ENCODE measurements at regions not wholly inside any gene's neighbourhood (a gene's known extent, or its start where the extent isn't known, plus 50 kb on each side); places are given as distances from the start of the nearest gene placed in this dataset.

DNA sequence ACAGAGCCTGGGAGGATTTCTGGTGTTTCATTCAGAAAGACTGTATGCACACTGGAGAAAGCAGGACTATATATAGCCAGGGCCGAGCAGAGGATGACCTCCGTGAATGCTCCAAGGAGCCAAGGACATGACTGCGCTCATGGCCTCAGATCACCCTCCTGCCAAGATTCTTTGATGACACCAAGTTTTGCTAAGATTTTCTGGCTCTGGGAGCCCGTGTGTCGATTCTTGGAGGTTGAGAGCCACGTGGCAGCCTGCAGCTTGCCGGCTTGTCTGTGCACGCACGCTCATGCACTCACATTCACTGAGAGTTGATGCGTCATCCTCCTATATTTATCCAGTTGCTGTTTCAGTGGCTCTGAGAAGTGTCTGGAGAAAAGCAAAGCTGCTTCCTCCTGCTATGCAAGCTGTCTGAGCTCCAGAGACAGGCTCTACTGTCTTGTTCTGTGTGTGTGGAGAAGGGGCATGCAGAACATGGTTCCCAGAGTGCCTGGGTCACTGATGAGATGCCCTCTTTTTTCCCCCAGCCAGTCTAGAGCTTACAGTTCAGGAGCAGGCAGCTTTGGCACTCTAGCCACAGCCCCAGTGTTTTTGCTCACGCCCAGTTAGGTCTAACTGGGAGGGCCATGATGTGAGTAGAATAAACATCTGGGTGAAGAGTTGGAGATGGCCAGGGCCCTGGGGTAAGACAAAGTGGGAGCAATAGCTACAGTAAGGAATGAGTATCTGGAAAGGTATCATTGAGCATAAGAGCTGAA lies 64.9 kb upstream of the SCOC start:
- ATAC-seq (ENCODE audit: insufficient read depth, low FRiP score) (no peak), DNase-seq (peak in 2 of 3 donors; percentile 30 to 66)
- H3K36me3 ChIP-seq (ENCODE audit: control insufficient read depth in 4 of 4, insufficient read depth in 4 of 4, low read length in 4 of 4) = no peaks in the 10 kb centered on the region
- H3K27me3 ChIP-seq (ENCODE audit: control insufficient read depth in 3 of 3, insufficient read depth in 3 of 3, low read length in 2 of 3) = no peaks in the 10 kb centered on the region
- WGBS, 2 donors = 78 to 83% methylated on average over 11 of the region's 11 CpGs
- no peak overlapping the region for H3K9ac ChIP-seq (ENCODE audit: insufficient read depth in 1 of 2, low read length in 2 of 2)
- no peak overlapping the region for H3K4me3 ChIP-seq
- H3K9me3 ChIP-seq (ENCODE audit: control insufficient read depth in 4 of 4, insufficient read depth in 3 of 4, low read length in 3 of 4) = no peaks in the 10 kb centered on the region
- H3K27ac ChIP-seq (ENCODE audit: low read depth in 1 of 2, low read length in 1 of 2) = peak overlapping the region; percentile 32 to 82
- TF ChIP-seq, protein P1, sequence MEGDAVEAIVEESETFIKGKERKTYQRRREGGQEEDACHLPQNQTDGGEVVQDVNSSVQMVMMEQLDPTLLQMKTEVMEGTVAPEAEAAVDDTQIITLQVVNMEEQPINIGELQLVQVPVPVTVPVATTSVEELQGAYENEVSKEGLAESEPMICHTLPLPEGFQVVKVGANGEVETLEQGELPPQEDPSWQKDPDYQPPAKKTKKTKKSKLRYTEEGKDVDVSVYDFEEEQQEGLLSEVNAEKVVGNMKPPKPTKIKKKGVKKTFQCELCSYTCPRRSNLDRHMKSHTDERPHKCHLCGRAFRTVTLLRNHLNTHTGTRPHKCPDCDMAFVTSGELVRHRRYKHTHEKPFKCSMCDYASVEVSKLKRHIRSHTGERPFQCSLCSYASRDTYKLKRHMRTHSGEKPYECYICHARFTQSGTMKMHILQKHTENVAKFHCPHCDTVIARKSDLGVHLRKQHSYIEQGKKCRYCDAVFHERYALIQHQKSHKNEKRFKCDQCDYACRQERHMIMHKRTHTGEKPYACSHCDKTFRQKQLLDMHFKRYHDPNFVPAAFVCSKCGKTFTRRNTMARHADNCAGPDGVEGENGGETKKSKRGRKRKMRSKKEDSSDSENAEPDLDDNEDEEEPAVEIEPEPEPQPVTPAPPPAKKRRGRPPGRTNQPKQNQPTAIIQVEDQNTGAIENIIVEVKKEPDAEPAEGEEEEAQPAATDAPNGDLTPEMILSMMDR (IDR thresholded peaks at IDR 0.05; ENCODE audit: control extremely low read depth, extremely low read depth) = no peak
- peaks cover 0 to 6% (median 0%) of the 10 kb centered on the region in 5 donors for H3K4me1 ChIP-seq (ENCODE audit: control insufficient read depth in 5 of 5, insufficient read depth in 5 of 5, low read length in 5 of 5)

DNA sequence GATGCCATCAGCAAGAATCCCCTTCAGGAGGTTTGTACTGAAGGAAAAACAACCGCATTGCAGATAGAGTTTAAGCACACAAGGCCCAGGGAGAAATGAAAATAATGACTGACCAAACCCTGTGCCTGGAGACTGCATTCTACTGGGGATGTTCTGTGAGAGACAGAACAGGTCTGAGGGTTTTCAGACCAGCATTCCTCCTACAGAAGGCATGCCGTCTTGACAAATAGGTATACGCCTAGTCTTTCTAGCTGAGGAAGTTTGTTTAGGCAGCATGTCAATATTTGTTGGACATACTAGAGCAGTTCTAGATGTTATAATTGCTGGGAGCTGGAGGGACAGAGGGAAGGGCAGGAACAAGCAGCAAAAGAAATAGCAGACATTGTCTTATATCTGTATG lies 68.4 kb upstream of the SCOC start:
- H3K4me1 ChIP-seq (ENCODE audit: control insufficient read depth in 5 of 5, insufficient read depth in 5 of 5, low read length in 5 of 5) = peaks cover 0 to 6% (median 0%) of the 10 kb centered on the region in 5 donors
- H3K9ac ChIP-seq (ENCODE audit: insufficient read depth in 1 of 2, low read length in 2 of 2) = no peak overlapping the region
- TF ChIP-seq, protein P1 (IDR thresholded peaks at IDR 0.05; ENCODE audit: control extremely low read depth, extremely low read depth) = no peak
- no peaks in the 10 kb centered on the region for H3K9me3 ChIP-seq (ENCODE audit: control insufficient read depth in 4 of 4, insufficient read depth in 3 of 4, low read length in 3 of 4)
- no peaks in the 10 kb centered on the region for H3K36me3 ChIP-seq (ENCODE audit: control insufficient read depth in 4 of 4, insufficient read depth in 4 of 4, low read length in 4 of 4)
- 72 to 85% methylated on average over 3 of the region's 3 CpGs for WGBS, 2 donors
- DNase-seq (peak in 1 of 3 donors; percentile 11), ATAC-seq (ENCODE audit: insufficient read depth, low FRiP score) (no peak)
- H3K4me3 ChIP-seq = no peak overlapping the region
- no peak overlapping the region for H3K27ac ChIP-seq (ENCODE audit: low read depth in 1 of 2, low read length in 1 of 2)
- H3K27me3 ChIP-seq (ENCODE audit: control insufficient read depth in 3 of 3, insufficient read depth in 3 of 3, low read length in 2 of 3) = no peaks in the 10 kb centered on the region

DNA sequence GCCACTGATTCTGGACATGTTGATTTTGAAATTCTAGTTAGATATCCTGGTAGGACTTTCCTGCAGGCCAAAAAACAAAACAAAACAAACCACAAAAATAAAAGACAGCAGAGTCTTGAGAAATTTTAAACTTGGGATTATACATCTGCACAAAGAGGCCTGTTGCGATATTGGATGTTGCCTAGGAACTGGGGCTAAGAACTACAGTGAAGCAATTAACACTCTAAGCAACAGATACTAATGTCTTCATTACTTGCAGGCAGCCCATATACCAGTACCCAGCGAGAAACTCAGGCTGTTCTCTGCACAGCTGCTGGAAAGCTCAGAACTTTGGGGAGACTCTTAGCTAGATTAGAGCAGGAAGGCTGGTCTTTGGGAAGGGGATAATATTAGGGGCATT lies 69.1 kb upstream of the SCOC start:
- ATAC-seq (ENCODE audit: insufficient read depth, low FRiP score) = no peak
- 94 to 98% methylated on average over 2 of the region's 2 CpGs for WGBS, 2 donors
- H3K27me3 ChIP-seq (ENCODE audit: control insufficient read depth in 3 of 3, insufficient read depth in 3 of 3, low read length in 2 of 3) = no peaks in the 10 kb centered on the region

More for the DNA sequence above, 69.1 kb upstream of the SCOC start:
- Histone ChIP-seq H3K27ac (ENCODE audit: low read depth in 1 of 2, low read length in 1 of 2) (no peak overlapping the region), H3K4me1 (ENCODE audit: control insufficient read depth in 5 of 5, insufficient read depth in 5 of 5, low read length in 5 of 5) (peaks cover 0 to 6% (median 0%) of the 10 kb centered on the region in 5 donors), H3K4me3 (no peak overlapping the region), H3K9ac (ENCODE audit: insufficient read depth in 1 of 2, low read length in 2 of 2) (no peak overlapping the region), H3K9me3 (ENCODE audit: control insufficient read depth in 4 of 4, insufficient read depth in 3 of 4, low read length in 3 of 4) (no peaks in the 10 kb centered on the region), H3K36me3 (ENCODE audit: control insufficient read depth in 4 of 4, insufficient read depth in 4 of 4, low read length in 4 of 4) (no peaks in the 10 kb centered on the region)
- DNase-seq = no peak
- TF ChIP-seq, protein P1 (IDR thresholded peaks at IDR 0.05; ENCODE audit: control extremely low read depth, extremely low read depth) = no peak

Data from lung (tissue), 11 donors.